Fibroblast of lung (primary cell): ENCODE measurements at regions not wholly inside any gene's neighbourhood (a gene's known extent, or its start where the extent isn't known, plus 50 kb on each side); places are given as distances from the start of the nearest gene placed in this dataset.

ENCODE experiments used
- DNase-seq, 2 donors: peaks; one replicate each; pipeline versions ENCODE4 v3.0.0 to v3.0.0-alpha.2; 2010; ENCODE audit warnings: low read depth in 2 of 2
- H2AFZ ChIP-seq: 2 replicates; pipeline ENCODE4 v1.5.1; 2012; ENCODE audit warnings: low read length, control low read depth, inconsistent platforms
- H3K27ac ChIP-seq: 2 replicates; pipeline ENCODE4 v1.5.1; 2011; ENCODE audit warnings: low read length, control low read depth; ENCODE audit not compliant: insufficient read depth
- H3K27me3 ChIP-seq: 2 replicates; pipeline ENCODE4 v1.5.1; 2011; ENCODE audit warnings: mild to moderate bottlenecking, low read length; ENCODE audit not compliant: control insufficient read depth, insufficient read depth
- H3K36me3 ChIP-seq: 2 replicates; pipeline ENCODE4 v1.5.1; 2011; ENCODE audit warnings: low read length; ENCODE audit not compliant: control insufficient read depth, insufficient read depth
- H3K4me1 ChIP-seq: 2 replicates; pipeline ENCODE4 v1.5.1; 2011; ENCODE audit warnings: low read length; ENCODE audit not compliant: control insufficient read depth, insufficient read depth; ENCODE audit errors: extremely low read depth
- H3K4me2 ChIP-seq: 2 replicates; pipeline ENCODE4 v1.5.1; 2011; ENCODE audit warnings: low read length, control low read depth; ENCODE audit not compliant: insufficient read depth; ENCODE audit errors: extremely low read depth
- H3K4me3 ChIP-seq, 4 experiments: fragments of 200-600 bp in 1 of 4; sonication (generic) in 1 of 4; replicated peaks in 1 of 4; 2 replicates each; pipeline ENCODE4 v1.5.1; 2011 to 2016; ENCODE audit warnings: low read length in 4 of 4, low read depth in 3 of 4, mild to moderate bottlenecking in 3 of 4, control low read depth in 2 of 4, inconsistent platforms in 1 of 4, mixed read lengths in 1 of 4; ENCODE audit not compliant: insufficient read depth in 1 of 4; ENCODE audit errors: control extremely low read depth in 1 of 4
- H3K79me2 ChIP-seq: 2 replicates; pipeline ENCODE4 v1.5.1; 2012; ENCODE audit warnings: mild to moderate bottlenecking, low read length, inconsistent platforms; ENCODE audit not compliant: control insufficient read depth, insufficient read depth
- H3K9ac ChIP-seq: 2 replicates; pipeline ENCODE4 v1.5.1; 2011; ENCODE audit warnings: mild to moderate bottlenecking, low read length, control low read depth; ENCODE audit not compliant: insufficient read depth
- H3K9me3 ChIP-seq: 2 replicates; pipeline ENCODE4 v1.5.1; 2012; ENCODE audit warnings: low read depth, low read length; ENCODE audit not compliant: control insufficient read depth, insufficient read depth
- H4K20me1 ChIP-seq: 2 replicates; pipeline ENCODE4 v1.5.1; 2011; ENCODE audit warnings: low read length; ENCODE audit not compliant: control insufficient read depth, insufficient read depth; ENCODE audit errors: extremely low read depth
- CTCF ChIP-seq, 2 donors: IDR thresholded peaks in 1 of 2; conservative IDR thresholded peaks in 1 of 2; 1 replicate in 1 of 2; 2 replicates in 1 of 2; pipeline ENCODE4 v1.5.1; 2011 to 2012; ENCODE audit warnings: low read length in 2 of 2, control low read depth in 1 of 2, inconsistent platforms in 1 of 2, low read depth in 1 of 2, mild to moderate bottlenecking in 1 of 2
- EZH2 ChIP-seq: IDR thresholded peaks from 2 replicates; pipeline ENCODE4 v1.5.1; 2012; ENCODE audit warnings: low read length, control low read depth, mild to moderate bottlenecking; ENCODE audit errors: missing control alignments

GRCh38 chr1:234924450-234925355, 203.9 kb downstream of the TOMM20 start:
- peaks cover 22% of the 10 kb centered on the region for H3K4me1 ChIP-seq

GRCh38 chr1:234923626-234924025, 205.0 kb downstream of the TOMM20 start:
- TF ChIP-seq CTCF (conservative IDR thresholded peaks at IDR 0.05 in 1 of 2, IDR thresholded peaks at IDR 0.05 in 1 of 2; ENCODE audit: low read depth in 1 of 2, low read length in 2 of 2), result no peak
- TF ChIP-seq EZH2, result no peak
- Histone ChIP-seq H3K9me3 (no peaks in the 10 kb centered on the region), H3K27me3 (no peaks in the 10 kb centered on the region), H3K9ac (no peak overlapping the region), H3K27ac (no peak overlapping the region), H3K4me2 (no peak overlapping the region), H2AFZ (no peak overlapping the region), H3K79me2 (no peaks in the 10 kb centered on the region), H3K36me3 (no peaks in the 10 kb centered on the region), H3K4me3 (no peak overlapping the region), H4K20me1 (no peaks in the 10 kb centered on the region), H3K4me1 (peaks cover 28% of the 10 kb centered on the region)
- no peak for DNase-seq

More at GRCh38 chr1:234924450-234925355, 203.9 kb downstream of the TOMM20 start:
- Histone ChIP-seq H3K9ac (no peak overlapping the region), H3K79me2 (no peaks in the 10 kb centered on the region), H3K4me3 (no peak overlapping the region), H3K36me3 (no peaks in the 10 kb centered on the region), H3K27ac (peak overlapping the region; percentile 79), H3K4me2 (no peak overlapping the region), H3K9me3 (no peaks in the 10 kb centered on the region), H3K27me3 (no peaks in the 10 kb centered on the region), H2AFZ (no peak overlapping the region), H4K20me1 (no peaks in the 10 kb centered on the region)
- TF ChIP-seq EZH2 (no peak), CTCF (conservative IDR thresholded peaks at IDR 0.05 in 1 of 2, IDR thresholded peaks at IDR 0.05 in 1 of 2; ENCODE audit: low read depth in 1 of 2, low read length in 2 of 2) (no peak)
- no peak for DNase-seq

GRCh38 chr1:234922987-234923386, 205.7 kb downstream of the TOMM20 start:
- Histone ChIP-seq H3K9me3 (no peaks in the 10 kb centered on the region), H3K4me2 (no peak overlapping the region), H3K36me3 (no peaks in the 10 kb centered on the region), H4K20me1 (no peaks in the 10 kb centered on the region), H3K4me3 (no peak overlapping the region), H2AFZ (no peak overlapping the region), H3K4me1 (peaks cover 28% of the 10 kb centered on the region), H3K9ac (no peak overlapping the region), H3K27ac (no peak overlapping the region), H3K79me2 (no peaks in the 10 kb centered on the region), H3K27me3 (no peaks in the 10 kb centered on the region)
- no peak for DNase-seq
- TF ChIP-seq CTCF (conservative IDR thresholded peaks at IDR 0.05 in 1 of 2, IDR thresholded peaks at IDR 0.05 in 1 of 2; ENCODE audit: low read depth in 1 of 2, low read length in 2 of 2) (no peak), EZH2 (no peak)
